ENCODE measurements at regions not wholly inside any gene's neighbourhood (a gene's known extent, or its start where the extent isn't known, plus 50 kb on each side); places are given as distances from the start of the nearest gene placed in this dataset.

GRCh38 chr1:106954661-106955229, 101.7 kb upstream of the PRMT6 start:
- no peak for ATAC-seq
- in situ Hi-C loops (cut with MboI) (no loop called here), intact Hi-C loops (cut with micrococcal nuclease; ENCODE audit: unreplicated experiment) (no loop called here)
- ChIA-PET RAD21 (ENCODE audit: unreplicated experiment) (no interaction called here), POLR2A (no interaction called here), SMC1A (ENCODE audit: uncharacterized antibody, unreplicated experiment) (interaction anchor here (0.8 to 1.2 kb wide), 3 partner anchors 26 to 74 kb away, joined by 3 read pairs; no protein-coding TSS in a partner anchor), CTCF (no interaction called here)
- Histone ChIP-seq H3K27me3 (replicated peaks in 1 of 2; ENCODE audit: control insufficient read depth in 2 of 2, insufficient read depth in 2 of 2, low read length in 1 of 2) (no peaks in the 10 kb centered on the region; a peak in 1 of 4 replicates), H3K4me3 (no peak overlapping the region), H3K4me1 (ENCODE audit: control insufficient read depth, insufficient read depth, low read length) (no peaks in the 10 kb centered on the region), H3K4me2 (ENCODE audit: control insufficient read depth, insufficient read depth) (no peak overlapping the region), H3K36me3 (ENCODE audit: control insufficient read depth in 2 of 2, insufficient read depth in 2 of 2, low read length in 1 of 2) (no peaks in the 10 kb centered on the region), H3K9ac (ENCODE audit: control insufficient read depth, insufficient read depth, low read length) (no peak overlapping the region), H4K20me1 (ENCODE audit: control insufficient read depth, insufficient read depth) (no peaks in the 10 kb centered on the region), H2AFZ (ENCODE audit: control insufficient read depth, low read depth, low read length) (no peak overlapping the region), H3K9me3 (replicated peaks; ENCODE audit: control insufficient read depth, insufficient read depth, low read length) (no peaks in the 10 kb centered on the region), H3K79me2 (ENCODE audit: control insufficient read depth, insufficient read depth, low read length) (no peaks in the 10 kb centered on the region), H3K27ac (ENCODE audit: control insufficient read depth, insufficient read depth) (no peak overlapping the region)
- FAIRE-seq = no peak
- DNase-seq (ENCODE audit: low read depth, low spot score) = no peak
- no TSS peak for BruUV-seq (replicated peaks)
- TF ChIP-seq MYB (IDR thresholded peaks at IDR 0.05; ENCODE audit: borderline replicate concordance, low read depth, low read length) (no peak), SPI1 (IDR thresholded peaks at IDR 0.05; ENCODE audit: borderline replicate concordance, insufficient read depth, low read depth, low read length) (no peak), MTA3 (IDR thresholded peaks at IDR 0.05; ENCODE audit: borderline replicate concordance, low read length) (no peak), ELK1 (IDR thresholded peaks at IDR 0.05; ENCODE audit: low read depth, low read length) (no peak), NR2C1 (IDR thresholded peaks at IDR 0.05) (no peak), PKNOX1 (IDR thresholded peaks at IDR 0.05) (no peak), ZNF592 (IDR thresholded peaks at IDR 0.05) (no peak), MEF2B (IDR thresholded peaks at IDR 0.05; ENCODE audit: partially characterized antibody, poor library complexity, severe bottlenecking) (no peak), MEF2A (IDR thresholded peaks at IDR 0.05; ENCODE audit: insufficient read depth, low read depth, low read length) (no peak), BRCA1 (IDR thresholded peaks at IDR 0.05; ENCODE audit: low read depth, low read length) (no peak), NR2F1 (conservative IDR thresholded peaks at IDR 0.05) (no peak), ZBTB40 (IDR thresholded peaks at IDR 0.05; ENCODE audit: borderline replicate concordance) (no peak)

All from GM12878 (cell line).